SK-N-SH (cell line): ENCODE measurements at regions not wholly inside any gene's neighbourhood (a gene's known extent, or its start where the extent isn't known, plus 50 kb on each side); places are given as distances from the start of the nearest gene placed in this dataset.

Source experiments
- EZH2phosphoT487 ChIP-seq: fragments of 200-600 bp; sonication (generic); IDR thresholded peaks from 2 replicates; pipeline ENCODE4 v1.6.1; 2017; ENCODE audit warnings: low read depth, mixed run types, mild to moderate bottlenecking, antibody characterized with exemption, moderate library complexity, borderline replicate concordance
- NRF1 ChIP-seq: IDR thresholded peaks from 2 replicates; pipeline ENCODE4 v1.6.1; 2012; ENCODE audit warnings: low read depth, mild to moderate bottlenecking, low read length
- POLR2AphosphoS5 ChIP-seq: IDR thresholded peaks from 2 replicates; pipeline ENCODE4 v1.6.1; 2012; ENCODE audit warnings: low read depth, low read length
- RXRA ChIP-seq: IDR thresholded peaks from 2 replicates; pipeline ENCODE4 v1.4.0; 2012; ENCODE audit warnings: low read depth, mild to moderate bottlenecking, borderline replicate concordance
- TAF1 ChIP-seq: IDR thresholded peaks from 2 replicates; pipeline ENCODE4 v1.6.1; 2012; ENCODE audit warnings: low read depth, mild to moderate bottlenecking, low read length, moderate library complexity, borderline replicate concordance
- TEAD4 ChIP-seq: IDR thresholded peaks from 2 replicates; pipeline ENCODE4 v1.4.0; 2012; ENCODE audit warnings: mild to moderate bottlenecking, borderline replicate concordance; ENCODE audit not compliant: insufficient read depth
- TF ChIP-seq, protein P1 (sequence below): fragments of 200-600 bp; sonication (generic); IDR thresholded peaks from 2 replicates; pipeline ENCODE4 v1.6.1; 2017; ENCODE audit warnings: antibody characterized with exemption, mild to moderate bottlenecking, moderate library complexity
- TF ChIP-seq, protein P2 (sequence below): IDR thresholded peaks from 2 replicates; pipeline ENCODE4 v1.4.0; 2012; ENCODE audit warnings: low read depth, borderline replicate concordance

DNA sequence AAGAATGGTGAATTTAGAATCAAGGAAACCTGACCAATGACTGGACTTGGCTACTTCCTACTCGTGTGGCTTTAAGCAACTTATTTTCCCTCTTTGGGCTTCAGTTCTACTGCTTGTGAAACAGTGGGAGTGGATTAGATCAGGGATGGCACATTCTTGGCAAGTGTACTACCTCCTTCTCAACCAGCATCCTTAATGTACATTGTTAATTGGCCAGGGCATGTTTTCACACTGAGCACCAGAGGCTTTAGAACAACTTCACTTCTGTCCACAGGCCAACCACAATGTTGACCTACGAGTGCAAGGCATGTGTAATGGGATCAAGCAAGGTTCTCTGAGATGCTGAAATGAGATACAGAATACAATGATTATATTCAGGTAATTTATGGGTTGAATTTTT lies 315.3 kb downstream of the ADRA2A start:
- TF ChIP-seq NRF1 (no peak), RXRA (no peak), TEAD4 (no peak), TAF1 (no peak), POLR2AphosphoS5 (no peak), EZH2phosphoT487 (no peak)
- TF ChIP-seq, protein P1, sequence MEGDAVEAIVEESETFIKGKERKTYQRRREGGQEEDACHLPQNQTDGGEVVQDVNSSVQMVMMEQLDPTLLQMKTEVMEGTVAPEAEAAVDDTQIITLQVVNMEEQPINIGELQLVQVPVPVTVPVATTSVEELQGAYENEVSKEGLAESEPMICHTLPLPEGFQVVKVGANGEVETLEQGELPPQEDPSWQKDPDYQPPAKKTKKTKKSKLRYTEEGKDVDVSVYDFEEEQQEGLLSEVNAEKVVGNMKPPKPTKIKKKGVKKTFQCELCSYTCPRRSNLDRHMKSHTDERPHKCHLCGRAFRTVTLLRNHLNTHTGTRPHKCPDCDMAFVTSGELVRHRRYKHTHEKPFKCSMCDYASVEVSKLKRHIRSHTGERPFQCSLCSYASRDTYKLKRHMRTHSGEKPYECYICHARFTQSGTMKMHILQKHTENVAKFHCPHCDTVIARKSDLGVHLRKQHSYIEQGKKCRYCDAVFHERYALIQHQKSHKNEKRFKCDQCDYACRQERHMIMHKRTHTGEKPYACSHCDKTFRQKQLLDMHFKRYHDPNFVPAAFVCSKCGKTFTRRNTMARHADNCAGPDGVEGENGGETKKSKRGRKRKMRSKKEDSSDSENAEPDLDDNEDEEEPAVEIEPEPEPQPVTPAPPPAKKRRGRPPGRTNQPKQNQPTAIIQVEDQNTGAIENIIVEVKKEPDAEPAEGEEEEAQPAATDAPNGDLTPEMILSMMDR = no peak
- TF ChIP-seq, protein P2, sequence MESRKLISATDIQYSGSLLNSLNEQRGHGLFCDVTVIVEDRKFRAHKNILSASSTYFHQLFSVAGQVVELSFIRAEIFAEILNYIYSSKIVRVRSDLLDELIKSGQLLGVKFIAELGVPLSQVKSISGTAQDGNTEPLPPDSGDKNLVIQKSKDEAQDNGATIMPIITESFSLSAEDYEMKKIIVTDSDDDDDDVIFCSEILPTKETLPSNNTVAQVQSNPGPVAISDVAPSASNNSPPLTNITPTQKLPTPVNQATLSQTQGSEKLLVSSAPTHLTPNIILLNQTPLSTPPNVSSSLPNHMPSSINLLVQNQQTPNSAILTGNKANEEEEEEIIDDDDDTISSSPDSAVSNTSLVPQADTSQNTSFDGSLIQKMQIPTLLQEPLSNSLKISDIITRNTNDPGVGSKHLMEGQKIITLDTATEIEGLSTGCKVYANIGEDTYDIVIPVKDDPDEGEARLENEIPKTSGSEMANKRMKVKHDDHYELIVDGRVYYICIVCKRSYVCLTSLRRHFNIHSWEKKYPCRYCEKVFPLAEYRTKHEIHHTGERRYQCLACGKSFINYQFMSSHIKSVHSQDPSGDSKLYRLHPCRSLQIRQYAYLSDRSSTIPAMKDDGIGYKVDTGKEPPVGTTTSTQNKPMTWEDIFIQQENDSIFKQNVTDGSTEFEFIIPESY = no peak
